Central memory CD8-positive, alpha-beta T cell (primary cell): ENCODE measurements at regions not wholly inside any gene's neighbourhood (a gene's known extent, or its start where the extent isn't known, plus 50 kb on each side); places are given as distances from the start of the nearest gene placed in this dataset.
"Not testable (repeated sequence)": the region's sequence is repeated elsewhere in the genome, so short reads cannot be mapped to it uniquely, and the experiment has no call there.

Experiments used
- ATAC-seq: fragments of 150-1000 bp; cut with Tn5 transposase; replicated peaks from 2 replicates; pipeline ENCODE4 v1.10.0; 2022; ENCODE audit warnings: mild to moderate bottlenecking, moderate FRiP score, moderate number of reproducible peaks; ENCODE audit not compliant: poor library complexity, severe bottlenecking; ENCODE audit errors: extremely low read depth
- DNase-seq, 2 donors: peaks; one replicate each; pipeline ENCODE4 v3.0.0; 2021; ENCODE audit warnings: low spot score in 2 of 2
- H3K27ac Mint-ChIP-seq: one replicate; pipeline ENCODE4 v1.8.0; 2022; ENCODE audit warnings: low read depth, mild to moderate bottlenecking, moderate library complexity, mixed read lengths
- H3K27me3 Mint-ChIP-seq: one replicate; pipeline ENCODE4 v1.8.0; 2022; ENCODE audit warnings: mixed read lengths
- H3K36me3 Mint-ChIP-seq: one replicate; pipeline ENCODE4 v1.8.0; 2022; ENCODE audit warnings: mild to moderate bottlenecking, moderate library complexity, mixed read lengths; ENCODE audit not compliant: insufficient read depth
- H3K4me1 Mint-ChIP-seq: one replicate; pipeline ENCODE4 v1.8.0; 2022; ENCODE audit warnings: mixed read lengths
- H3K4me3 Mint-ChIP-seq: one replicate; pipeline ENCODE4 v1.8.0; 2022; ENCODE audit warnings: mild to moderate bottlenecking, moderate library complexity, mixed read lengths
- H3K9me3 Mint-ChIP-seq: one replicate; pipeline ENCODE4 v1.8.0; 2022; ENCODE audit warnings: mixed read lengths

- Mint-ChIP-seq H3K9me3 (peaks cover 5% of the 10 kb centered on the region), H3K4me1 (no peaks in the 10 kb centered on the region), H3K27ac (no peak overlapping the region), H3K36me3 (no peaks in the 10 kb centered on the region), H3K4me3 (no peak overlapping the region), H3K27me3 (no peaks in the 10 kb centered on the region)
- no peak for ATAC-seq
- no peak for DNase-seq
Measured at GRCh38 chr3:95789111-95789510, 1025.3 kb upstream of the EPHA6 start.

GRCh38 chr3:95797081-95797480, 1017.3 kb upstream of the EPHA6 start:
- Mint-ChIP-seq H3K9me3 (peaks cover 12% of the 10 kb centered on the region), H3K36me3 (no peaks in the 10 kb centered on the region), H3K27ac (no peak overlapping the region), H3K4me1 (no peaks in the 10 kb centered on the region), H3K27me3 (no peaks in the 10 kb centered on the region), H3K4me3 (no peak overlapping the region)
- DNase-seq (no peak), ATAC-seq (no peak)

GRCh38 chr3:95798628-95799027, 1015.8 kb upstream of the EPHA6 start:
- Mint-ChIP-seq H3K4me3 (no peak overlapping the region), H3K36me3 (no peaks in the 10 kb centered on the region), H3K27ac (no peak overlapping the region), H3K4me1 (no peaks in the 10 kb centered on the region), H3K9me3 (peaks cover 12% of the 10 kb centered on the region), H3K27me3 (no peaks in the 10 kb centered on the region)
- ATAC-seq (no peak), DNase-seq (no peak)

GRCh38 chr3:95810462-95810861, 1003.9 kb upstream of the EPHA6 start:
- DNase-seq (no peak), ATAC-seq (no peak)
- Mint-ChIP-seq H3K27ac (no peak overlapping the region), H3K4me1 (no peaks in the 10 kb centered on the region), H3K4me3 (no peak overlapping the region), H3K9me3 (peaks cover 18% of the 10 kb centered on the region), H3K27me3 (no peaks in the 10 kb centered on the region), H3K36me3 (peaks cover 3% of the 10 kb centered on the region)

GRCh38 chr3:95813244-95813643, 1001.1 kb upstream of the EPHA6 start:
- Mint-ChIP-seq H3K9me3 (peaks cover 16% of the 10 kb centered on the region), H3K27me3 (no peaks in the 10 kb centered on the region), H3K27ac (no peak overlapping the region), H3K4me3 (no peak overlapping the region), H3K36me3 (peaks cover 3% of the 10 kb centered on the region), H3K4me1 (no peaks in the 10 kb centered on the region)
- ATAC-seq (no peak), DNase-seq (no peak)

- DNase-seq (no peak), ATAC-seq (no peak)
- H3K36me3 Mint-ChIP-seq: peaks cover 3% of the 10 kb centered on the region
- no peaks in the 10 kb centered on the region for H3K27me3 Mint-ChIP-seq
- H3K9me3 Mint-ChIP-seq: no peaks in the 10 kb centered on the region
- no peak overlapping the region for H3K4me3 Mint-ChIP-seq
- no peaks in the 10 kb centered on the region for H3K4me1 Mint-ChIP-seq
- no peak overlapping the region for H3K27ac Mint-ChIP-seq
Measured at GRCh38 chr3:95815828-95816227, 998.6 kb upstream of the EPHA6 start.

GRCh38 chr3:95826419-95826818, 988.0 kb upstream of the EPHA6 start:
- Mint-ChIP-seq H3K9me3 (peaks cover 8% of the 10 kb centered on the region), H3K4me1 (no peaks in the 10 kb centered on the region), H3K4me3 (no peak overlapping the region), H3K36me3 (no peaks in the 10 kb centered on the region), H3K27me3 (no peaks in the 10 kb centered on the region), H3K27ac (no peak overlapping the region)
- ATAC-seq (no peak), DNase-seq (no peak)

- Mint-ChIP-seq H3K27ac (no peak overlapping the region), H3K27me3 (no peaks in the 10 kb centered on the region), H3K4me3 (no peak overlapping the region), H3K4me1 (no peaks in the 10 kb centered on the region), H3K36me3 (no peaks in the 10 kb centered on the region), H3K9me3 (peaks cover 33% of the 10 kb centered on the region)
- ATAC-seq (no peak), DNase-seq (no peak)
Measured at GRCh38 chr3:95832146-95832545, 982.2 kb upstream of the EPHA6 start.

GRCh38 chr3:95860628-95861027, 953.8 kb upstream of the EPHA6 start:
- H3K4me3 Mint-ChIP-seq, H3K27ac Mint-ChIP-seq, H3K36me3 Mint-ChIP-seq, H3K4me1 Mint-ChIP-seq, H3K27me3 Mint-ChIP-seq, DNase-seq, ATAC-seq: not testable (repeated sequence)
- peaks cover 20% of the 10 kb centered on the region for H3K9me3 Mint-ChIP-seq

GRCh38 chr3:95883801-95884200, 930.6 kb upstream of the EPHA6 start:
- ATAC-seq: no peak
- Mint-ChIP-seq H3K27ac (no peak overlapping the region), H3K36me3 (no peaks in the 10 kb centered on the region), H3K27me3 (no peaks in the 10 kb centered on the region), H3K4me1 (no peaks in the 10 kb centered on the region), H3K4me3 (no peak overlapping the region), H3K9me3 (peaks cover 20% of the 10 kb centered on the region)
- DNase-seq: no peak

GRCh38 chr3:95886616-95887015, 927.8 kb upstream of the EPHA6 start:
- Mint-ChIP-seq H3K4me1 (no peaks in the 10 kb centered on the region), H3K27ac (no peak overlapping the region), H3K36me3 (no peaks in the 10 kb centered on the region), H3K4me3 (no peak overlapping the region), H3K9me3 (peaks cover 19% of the 10 kb centered on the region), H3K27me3 (no peaks in the 10 kb centered on the region)
- DNase-seq (no peak), ATAC-seq (no peak)

GRCh38 chr3:95887114-95887513, 927.3 kb upstream of the EPHA6 start:
- Mint-ChIP-seq H3K27me3 (no peaks in the 10 kb centered on the region), H3K9me3 (peaks cover 19% of the 10 kb centered on the region), H3K36me3 (no peaks in the 10 kb centered on the region), H3K4me3 (no peak overlapping the region), H3K27ac (no peak overlapping the region), H3K4me1 (no peaks in the 10 kb centered on the region)
- ATAC-seq (no peak), DNase-seq (no peak)

GRCh38 chr3:95894820-95895219, 919.6 kb upstream of the EPHA6 start:
- no peak overlapping the region for H3K27ac Mint-ChIP-seq
- ATAC-seq (no peak), DNase-seq (no peak)
- no peaks in the 10 kb centered on the region for H3K27me3 Mint-ChIP-seq
- H3K4me3 Mint-ChIP-seq: no peak overlapping the region
- H3K36me3 Mint-ChIP-seq: no peaks in the 10 kb centered on the region
- H3K4me1 Mint-ChIP-seq: no peaks in the 10 kb centered on the region
- H3K9me3 Mint-ChIP-seq: peaks cover 20% of the 10 kb centered on the region

- ATAC-seq (no peak), DNase-seq (no peak)
- no peaks in the 10 kb centered on the region for H3K27me3 Mint-ChIP-seq
- H3K9me3 Mint-ChIP-seq: peaks cover 11% of the 10 kb centered on the region
- no peaks in the 10 kb centered on the region for H3K4me1 Mint-ChIP-seq
- no peaks in the 10 kb centered on the region for H3K36me3 Mint-ChIP-seq
- no peak overlapping the region for H3K4me3 Mint-ChIP-seq
- H3K27ac Mint-ChIP-seq: no peak overlapping the region
Measured at GRCh38 chr3:95899494-95899893, 914.9 kb upstream of the EPHA6 start.
